ENCODE measurements at regions not wholly inside any gene's neighbourhood (a gene's known extent, or its start where the extent isn't known, plus 50 kb on each side); places are given as distances from the start of the nearest gene placed in this dataset.

DNA sequence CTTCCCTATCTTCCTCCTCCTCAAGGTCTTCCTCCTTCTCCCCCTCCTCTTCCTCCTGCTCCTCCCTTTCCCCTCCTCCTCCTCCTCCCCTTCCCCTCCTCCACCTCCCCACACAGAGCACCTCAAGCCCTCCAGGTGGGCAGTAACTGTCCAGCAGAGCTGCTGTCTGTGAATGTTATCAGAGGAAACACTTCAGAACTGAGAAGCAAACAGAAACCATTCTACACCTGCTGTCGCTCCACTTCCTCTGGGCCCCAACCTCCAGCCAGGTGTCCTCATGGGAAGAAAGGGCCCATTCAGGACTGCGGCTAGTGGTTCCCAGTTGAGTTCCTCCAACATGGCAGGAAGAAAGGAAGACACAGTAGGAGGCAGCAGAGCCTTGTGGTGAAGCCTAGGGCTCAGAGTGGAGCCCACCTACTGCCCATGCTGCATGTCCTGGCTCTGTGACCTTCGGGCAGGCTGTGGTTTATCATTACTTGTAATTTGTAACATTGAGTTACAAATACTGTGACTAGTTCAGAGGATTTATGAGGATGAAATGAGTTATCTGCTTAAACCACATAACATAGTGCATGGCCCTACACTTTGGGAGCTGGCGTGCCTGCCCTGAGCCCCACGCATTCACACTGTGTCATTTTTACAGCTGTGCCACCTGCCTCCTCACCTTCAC is 165.9 kb upstream of the ID2 start:
- ChIA-PET CTCF (no interaction called here), POLR2A (no interaction called here)
- H3K9me2 ChIP-seq (ENCODE audit: insufficient read depth), result no peaks in the 10 kb centered on the region

More for the DNA sequence above, 165.9 kb upstream of the ID2 start:
- Histone ChIP-seq H3K9ac (ENCODE audit: low read length) (no peak overlapping the region), H2AFZ (ENCODE audit: low read depth, low read length, poor library complexity, severe bottlenecking) (no peak overlapping the region), H3K27me3 (ENCODE audit: insufficient read depth, low read length) (0 out of 2 replicates have a peak, but pooled peaks cover 2% of the 10 kb centered on the region), H3K4me3 (replicated peaks in 1 of 2; ENCODE audit: low read depth in 1 of 2, low read length in 2 of 2) (no peak overlapping the region), H3K36me3 (ENCODE audit: control insufficient read depth in 1 of 2, insufficient read depth in 2 of 2, low read length in 2 of 2) (no peaks in the 10 kb centered on the region), H3K9me3 (ENCODE audit: control insufficient read depth in 1 of 2, insufficient read depth in 1 of 2, low read depth in 1 of 2, low read length in 2 of 2) (no peaks in the 10 kb centered on the region), H3K4me2 (ENCODE audit: low read length) (no peak overlapping the region), H3K79me2 (ENCODE audit: insufficient read depth, low read length) (no peaks in the 10 kb centered on the region), H4K20me1 (ENCODE audit: insufficient read depth) (no peaks in the 10 kb centered on the region), H3K27ac (ENCODE audit: low read depth, low read length) (no peak overlapping the region), H3K4me1 (ENCODE audit: control insufficient read depth in 1 of 2, insufficient read depth in 2 of 2, low read length in 2 of 2) (peaks cover 0 to 9% of the 10 kb centered on the region in 2 experiments; a peak in 2 of 4 replicates)
- BruUV-seq (replicated peaks), result no TSS peak
- ATAC-seq, result no peak
- DNase-seq (ENCODE audit: low read depth, low spot score), result no peak
- intact Hi-C loops (cut with micrococcal nuclease), result no loop called here
- no peak; the same call in 1 of the 2 replicates for TF ChIP-seq RAD21 (IDR thresholded peaks at IDR 0.05; ENCODE audit: low read depth)
- no peak for TF ChIP-seq ZNF274 (IDR thresholded peaks at IDR 0.05; ENCODE audit: low read depth, low read length)
- no peak for TF ChIP-seq SIN3A (IDR thresholded peaks at IDR 0.05; ENCODE audit: low read depth)
- no peak for TF ChIP-seq FOSL1 (IDR thresholded peaks at IDR 0.05; ENCODE audit: low read depth)
- TF ChIP-seq, protein P1, sequence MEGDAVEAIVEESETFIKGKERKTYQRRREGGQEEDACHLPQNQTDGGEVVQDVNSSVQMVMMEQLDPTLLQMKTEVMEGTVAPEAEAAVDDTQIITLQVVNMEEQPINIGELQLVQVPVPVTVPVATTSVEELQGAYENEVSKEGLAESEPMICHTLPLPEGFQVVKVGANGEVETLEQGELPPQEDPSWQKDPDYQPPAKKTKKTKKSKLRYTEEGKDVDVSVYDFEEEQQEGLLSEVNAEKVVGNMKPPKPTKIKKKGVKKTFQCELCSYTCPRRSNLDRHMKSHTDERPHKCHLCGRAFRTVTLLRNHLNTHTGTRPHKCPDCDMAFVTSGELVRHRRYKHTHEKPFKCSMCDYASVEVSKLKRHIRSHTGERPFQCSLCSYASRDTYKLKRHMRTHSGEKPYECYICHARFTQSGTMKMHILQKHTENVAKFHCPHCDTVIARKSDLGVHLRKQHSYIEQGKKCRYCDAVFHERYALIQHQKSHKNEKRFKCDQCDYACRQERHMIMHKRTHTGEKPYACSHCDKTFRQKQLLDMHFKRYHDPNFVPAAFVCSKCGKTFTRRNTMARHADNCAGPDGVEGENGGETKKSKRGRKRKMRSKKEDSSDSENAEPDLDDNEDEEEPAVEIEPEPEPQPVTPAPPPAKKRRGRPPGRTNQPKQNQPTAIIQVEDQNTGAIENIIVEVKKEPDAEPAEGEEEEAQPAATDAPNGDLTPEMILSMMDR (IDR thresholded peaks at IDR 0.05 in 2 of 3, conservative IDR thresholded peaks at IDR 0.05 in 1 of 3; ENCODE audit: borderline replicate concordance in 1 of 3, insufficient read depth in 1 of 3, low read depth in 2 of 3, low read length in 2 of 3), result no peak
- no peak for TF ChIP-seq JUND (IDR thresholded peaks at IDR 0.05)
- TF ChIP-seq CEBPB (IDR thresholded peaks at IDR 0.05; ENCODE audit: low read depth), result no peak
- TF ChIP-seq ZFX (IDR thresholded peaks at IDR 0.05), result no peak
- no peak for TF ChIP-seq POLR2AphosphoS5 (IDR thresholded peaks at IDR 0.05; ENCODE audit: low read depth, low read length)
- no peak for TF ChIP-seq TCF7L2 (IDR thresholded peaks at IDR 0.05; ENCODE audit: borderline replicate concordance, extremely low read depth, insufficient read depth, insufficient read length)
- no peak for TF ChIP-seq EZH2 (IDR thresholded peaks at IDR 0.05)
- TF ChIP-seq YY1 (IDR thresholded peaks at IDR 0.05; ENCODE audit: extremely low read depth, insufficient replicate concordance, low read depth, low read length), result no peak
- TF ChIP-seq, protein P2, sequence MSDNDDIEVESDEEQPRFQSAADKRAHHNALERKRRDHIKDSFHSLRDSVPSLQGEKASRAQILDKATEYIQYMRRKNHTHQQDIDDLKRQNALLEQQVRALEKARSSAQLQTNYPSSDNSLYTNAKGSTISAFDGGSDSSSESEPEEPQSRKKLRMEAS (IDR thresholded peaks at IDR 0.05), result no peak
- TF ChIP-seq POLR2A (IDR thresholded peaks at IDR 0.05; ENCODE audit: borderline replicate concordance, extremely low read depth, insufficient read depth, insufficient read length), result no peak
- TF ChIP-seq, protein P3, sequence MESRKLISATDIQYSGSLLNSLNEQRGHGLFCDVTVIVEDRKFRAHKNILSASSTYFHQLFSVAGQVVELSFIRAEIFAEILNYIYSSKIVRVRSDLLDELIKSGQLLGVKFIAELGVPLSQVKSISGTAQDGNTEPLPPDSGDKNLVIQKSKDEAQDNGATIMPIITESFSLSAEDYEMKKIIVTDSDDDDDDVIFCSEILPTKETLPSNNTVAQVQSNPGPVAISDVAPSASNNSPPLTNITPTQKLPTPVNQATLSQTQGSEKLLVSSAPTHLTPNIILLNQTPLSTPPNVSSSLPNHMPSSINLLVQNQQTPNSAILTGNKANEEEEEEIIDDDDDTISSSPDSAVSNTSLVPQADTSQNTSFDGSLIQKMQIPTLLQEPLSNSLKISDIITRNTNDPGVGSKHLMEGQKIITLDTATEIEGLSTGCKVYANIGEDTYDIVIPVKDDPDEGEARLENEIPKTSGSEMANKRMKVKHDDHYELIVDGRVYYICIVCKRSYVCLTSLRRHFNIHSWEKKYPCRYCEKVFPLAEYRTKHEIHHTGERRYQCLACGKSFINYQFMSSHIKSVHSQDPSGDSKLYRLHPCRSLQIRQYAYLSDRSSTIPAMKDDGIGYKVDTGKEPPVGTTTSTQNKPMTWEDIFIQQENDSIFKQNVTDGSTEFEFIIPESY (IDR thresholded peaks at IDR 0.05; ENCODE audit: extremely low read depth, insufficient replicate concordance, low read length), result no peak
- RAD21 ChIA-PET (ENCODE audit: low non-redundant PET in 1 of 2, low total read pairs in 2 of 2, uncharacterized antibody in 2 of 2, unreplicated experiment in 2 of 2), result no interaction called here
